DOHH2 (cell line): ENCODE measurements at regions not wholly inside any gene's neighbourhood (a gene's known extent, or its start where the extent isn't known, plus 50 kb on each side); places are given as distances from the start of the nearest gene placed in this dataset.

Source experiments
- CTCF ChIP-seq: fragments of 200-600 bp; sonication (generic); IDR thresholded peaks from one replicate; pipeline ENCODE4 v1.5.1; 2014; ENCODE audit warnings: antibody characterized with exemption, mild to moderate bottlenecking, low read depth, low read length; ENCODE audit not compliant: poor library complexity, severe bottlenecking
- EZH2phosphoT487 ChIP-seq: fragments of 200-600 bp; sonication (generic); IDR thresholded peaks from 2 replicates; pipeline ENCODE4 v1.6.1; 2017; ENCODE audit warnings: borderline replicate concordance, mild to moderate bottlenecking, antibody characterized with exemption, low read length, moderate library complexity, mixed read lengths

GRCh38 chr18:4870177-4870773, 326.8 kb downstream of the AKAIN1 start:
- no peak for TF ChIP-seq CTCF
- no peak for TF ChIP-seq EZH2phosphoT487
